Thoracic aorta (tissue), 2 donors: ENCODE measurements at regions not wholly inside any gene's neighbourhood (a gene's known extent, or its start where the extent isn't known, plus 50 kb on each side); places are given as distances from the start of the nearest gene placed in this dataset.

Experiments
- ATAC-seq: fragments of 150-250 bp; one replicate; pipeline ENCODE4 v1.8.0; 2017; ENCODE audit warnings: low read depth; ENCODE audit not compliant: insufficient number of reproducible peaks, low FRiP score
- DNase-seq: peaks from one replicate; pipeline ENCODE4 v3.0.0-alpha.2; 2020; ENCODE audit warnings: low spot score
- H3K27ac ChIP-seq, 2 donors: fragments of 200-600 bp; sonication (generic); 1 replicate in 1 of 2; 2 replicates in 1 of 2; pipeline ENCODE4 v1.5.1; 2016; ENCODE audit warnings: mild to moderate bottlenecking in 2 of 2, moderate library complexity in 2 of 2
- H3K27me3 ChIP-seq: fragments of 200-600 bp; sonication (generic); replicated peaks from 2 replicates; pipeline ENCODE4 v1.6.0; 2016; ENCODE audit warnings: mild to moderate bottlenecking; ENCODE audit not compliant: insufficient read depth
- H3K36me3 ChIP-seq: fragments of 200-600 bp; sonication (generic); one replicate; pipeline ENCODE4 v1.5.1; 2016
- H3K4me1 ChIP-seq, 2 donors: fragments of 200-600 bp; sonication (generic); 1 replicate in 1 of 2; 2 replicates in 1 of 2; pipeline versions ENCODE4 v1.5.1 to v1.6.0; 2016; ENCODE audit warnings: low read depth in 2 of 2, mild to moderate bottlenecking in 1 of 2; ENCODE audit not compliant: control insufficient read depth in 1 of 2
- H3K4me3 ChIP-seq: fragments of 200-600 bp; sonication (generic); 2 replicates; pipeline ENCODE4 v1.5.1; 2016; ENCODE audit warnings: mild to moderate bottlenecking
- H3K9me3 ChIP-seq: fragments of 200-600 bp; sonication (generic); 2 replicates; pipeline ENCODE4 v1.5.1; 2016
- TF ChIP-seq, protein P1 (sequence below): fragments of 200-600 bp; sonication (generic); IDR thresholded peaks from one replicate; pipeline ENCODE4 v1.5.1; 2019; ENCODE audit warnings: antibody characterized with exemption

DNA sequence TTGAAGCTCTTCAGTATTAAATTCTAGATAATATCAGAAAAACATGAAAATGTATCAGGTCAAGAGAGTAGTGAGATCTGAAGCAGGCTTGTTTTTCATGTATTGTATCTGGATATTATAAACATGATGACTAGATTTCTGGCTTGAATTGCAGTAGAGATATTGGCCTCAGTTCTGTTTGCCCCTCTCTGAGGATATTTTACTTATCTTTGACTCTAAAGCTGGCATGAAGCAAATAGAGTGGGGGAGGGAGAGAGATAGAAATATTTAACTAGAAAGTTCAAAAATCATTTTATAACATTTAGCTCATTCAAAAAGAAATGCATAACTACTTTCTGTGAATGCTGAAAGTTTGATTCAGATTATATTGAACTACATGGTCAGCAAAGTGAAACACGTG, 929.7 kb upstream of the KCND2 start:
- Histone ChIP-seq H3K27ac (no peak overlapping the region), H3K27me3 (no peaks in the 10 kb centered on the region), H3K4me3 (no peak overlapping the region), H3K4me1 (no peaks in the 10 kb centered on the region), H3K9me3 (no peaks in the 10 kb centered on the region), H3K36me3 (no peaks in the 10 kb centered on the region)
- no peak for DNase-seq
- no peak for ATAC-seq
- TF ChIP-seq, protein P1, sequence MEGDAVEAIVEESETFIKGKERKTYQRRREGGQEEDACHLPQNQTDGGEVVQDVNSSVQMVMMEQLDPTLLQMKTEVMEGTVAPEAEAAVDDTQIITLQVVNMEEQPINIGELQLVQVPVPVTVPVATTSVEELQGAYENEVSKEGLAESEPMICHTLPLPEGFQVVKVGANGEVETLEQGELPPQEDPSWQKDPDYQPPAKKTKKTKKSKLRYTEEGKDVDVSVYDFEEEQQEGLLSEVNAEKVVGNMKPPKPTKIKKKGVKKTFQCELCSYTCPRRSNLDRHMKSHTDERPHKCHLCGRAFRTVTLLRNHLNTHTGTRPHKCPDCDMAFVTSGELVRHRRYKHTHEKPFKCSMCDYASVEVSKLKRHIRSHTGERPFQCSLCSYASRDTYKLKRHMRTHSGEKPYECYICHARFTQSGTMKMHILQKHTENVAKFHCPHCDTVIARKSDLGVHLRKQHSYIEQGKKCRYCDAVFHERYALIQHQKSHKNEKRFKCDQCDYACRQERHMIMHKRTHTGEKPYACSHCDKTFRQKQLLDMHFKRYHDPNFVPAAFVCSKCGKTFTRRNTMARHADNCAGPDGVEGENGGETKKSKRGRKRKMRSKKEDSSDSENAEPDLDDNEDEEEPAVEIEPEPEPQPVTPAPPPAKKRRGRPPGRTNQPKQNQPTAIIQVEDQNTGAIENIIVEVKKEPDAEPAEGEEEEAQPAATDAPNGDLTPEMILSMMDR = no peak

DNA sequence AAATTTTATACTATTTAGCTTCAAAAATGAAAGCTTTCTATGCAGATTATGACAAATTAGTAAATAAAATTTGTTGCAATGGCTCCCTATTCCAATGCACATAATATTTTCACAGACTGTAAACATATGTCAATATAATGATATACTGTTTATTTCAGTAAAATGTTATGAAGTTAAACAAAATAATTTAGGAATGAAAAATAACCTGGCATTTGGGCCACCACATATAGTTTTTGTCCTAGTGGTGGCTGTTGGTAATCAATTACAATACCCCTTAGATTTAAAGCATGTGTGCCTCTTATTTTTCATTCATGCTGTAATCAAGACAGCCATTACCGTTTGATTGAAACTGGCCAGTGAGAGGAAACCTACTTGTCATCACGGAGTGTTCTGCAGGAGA, 928.5 kb upstream of the KCND2 start:
- no peak for DNase-seq
- TF ChIP-seq, protein P1 = no peak
- Histone ChIP-seq H3K4me3 (no peak overlapping the region), H3K27ac (no peak overlapping the region), H3K4me1 (no peaks in the 10 kb centered on the region), H3K36me3 (no peaks in the 10 kb centered on the region), H3K27me3 (no peaks in the 10 kb centered on the region), H3K9me3 (no peaks in the 10 kb centered on the region)
- no peak for ATAC-seq

DNA sequence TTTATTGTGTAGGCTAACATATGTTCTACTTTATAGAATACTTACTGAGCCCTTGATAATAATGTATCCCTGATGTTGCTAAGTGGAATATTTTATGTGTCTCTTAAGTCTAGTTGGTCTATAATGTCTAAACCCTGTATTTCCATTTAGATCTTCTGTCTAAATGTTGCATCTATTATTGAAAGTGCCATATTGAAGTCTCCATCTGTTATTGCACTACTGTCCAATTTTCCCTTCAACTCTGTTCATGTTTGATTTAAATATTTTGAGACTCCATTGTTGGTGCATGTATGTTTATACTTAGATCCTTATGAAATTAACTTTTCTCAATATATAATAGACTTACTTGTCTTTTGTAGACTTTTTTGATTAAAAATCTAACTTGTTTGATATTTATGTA, 924.5 kb upstream of the KCND2 start:
- TF ChIP-seq, protein P1 = no peak
- DNase-seq (no peak), ATAC-seq (no peak)
- Histone ChIP-seq H3K4me1 (no peaks in the 10 kb centered on the region), H3K36me3 (no peaks in the 10 kb centered on the region), H3K27ac (no peak overlapping the region), H3K4me3 (no peak overlapping the region), H3K9me3 (no peaks in the 10 kb centered on the region), H3K27me3 (no peaks in the 10 kb centered on the region)

DNA sequence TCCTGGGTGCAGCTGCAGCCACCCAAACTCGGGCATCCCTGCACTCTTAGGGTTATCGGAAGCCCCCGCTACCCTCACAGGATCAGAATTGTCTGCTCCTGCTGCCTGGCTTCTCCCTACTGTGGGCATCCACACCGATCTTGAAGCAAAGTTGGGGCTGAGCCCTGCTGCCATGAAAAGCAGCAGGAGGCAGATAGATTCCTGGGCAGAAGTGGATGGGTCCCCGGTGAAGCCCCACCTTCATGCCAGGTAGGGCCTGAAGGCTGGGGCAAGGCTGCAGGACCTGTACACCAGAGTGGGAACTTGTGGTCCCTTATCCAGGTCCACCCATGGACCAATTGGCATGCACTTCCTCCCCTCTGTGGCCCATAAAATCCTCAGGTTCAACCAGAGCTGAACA, 922.6 kb upstream of the KCND2 start:
- no peak overlapping the region for H3K4me3 ChIP-seq
- H3K4me1 ChIP-seq = no peaks in the 10 kb centered on the region
- no peaks in the 10 kb centered on the region for H3K9me3 ChIP-seq
- DNase-seq = no peak
- H3K36me3 ChIP-seq = no peaks in the 10 kb centered on the region
- no peak overlapping the region for H3K27ac ChIP-seq
- ATAC-seq = no peak
- TF ChIP-seq, protein P1 = no peak
- H3K27me3 ChIP-seq = no peaks in the 10 kb centered on the region

DNA sequence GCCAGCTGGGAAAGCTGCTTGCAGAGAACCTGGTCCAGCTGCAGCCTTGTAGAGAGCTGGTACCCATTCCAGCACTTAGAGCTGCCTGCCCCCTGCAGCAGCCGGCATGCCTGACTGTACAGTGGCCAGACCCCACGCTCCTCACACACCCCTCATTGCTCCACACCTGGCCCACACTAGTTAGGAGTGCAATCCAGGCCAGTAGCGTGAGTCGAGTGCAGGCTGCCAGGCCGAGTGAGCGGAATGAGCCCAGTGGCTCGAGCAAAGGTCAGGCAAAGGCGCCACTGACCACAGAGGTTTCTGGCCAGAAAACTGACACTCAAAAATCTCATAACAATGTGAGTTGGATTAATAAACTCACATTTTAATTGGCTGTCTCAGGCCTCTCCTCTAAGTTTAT, 921.7 kb upstream of the KCND2 start:
- Histone ChIP-seq H3K36me3 (no peaks in the 10 kb centered on the region), H3K9me3 (no peaks in the 10 kb centered on the region), H3K27ac (no peak overlapping the region), H3K4me3 (no peak overlapping the region), H3K4me1 (no peaks in the 10 kb centered on the region), H3K27me3 (no peaks in the 10 kb centered on the region)
- TF ChIP-seq, protein P1 = no peak
- DNase-seq = no peak
- ATAC-seq = no peak
